ENCODE measurements at regions not wholly inside any gene's neighbourhood (a gene's known extent, or its start where the extent isn't known, plus 50 kb on each side); places are given as distances from the start of the nearest gene placed in this dataset.

GRCh38 chr2:102081243-102081522 is 61.4 kb upstream of the IL1R1 start:
- TF ChIP-seq EP300 (IDR thresholded peaks at IDR 0.05) (no peak), POLR2A (IDR thresholded peaks at IDR 0.05) (no peak)
- TF ChIP-seq, protein P1, sequence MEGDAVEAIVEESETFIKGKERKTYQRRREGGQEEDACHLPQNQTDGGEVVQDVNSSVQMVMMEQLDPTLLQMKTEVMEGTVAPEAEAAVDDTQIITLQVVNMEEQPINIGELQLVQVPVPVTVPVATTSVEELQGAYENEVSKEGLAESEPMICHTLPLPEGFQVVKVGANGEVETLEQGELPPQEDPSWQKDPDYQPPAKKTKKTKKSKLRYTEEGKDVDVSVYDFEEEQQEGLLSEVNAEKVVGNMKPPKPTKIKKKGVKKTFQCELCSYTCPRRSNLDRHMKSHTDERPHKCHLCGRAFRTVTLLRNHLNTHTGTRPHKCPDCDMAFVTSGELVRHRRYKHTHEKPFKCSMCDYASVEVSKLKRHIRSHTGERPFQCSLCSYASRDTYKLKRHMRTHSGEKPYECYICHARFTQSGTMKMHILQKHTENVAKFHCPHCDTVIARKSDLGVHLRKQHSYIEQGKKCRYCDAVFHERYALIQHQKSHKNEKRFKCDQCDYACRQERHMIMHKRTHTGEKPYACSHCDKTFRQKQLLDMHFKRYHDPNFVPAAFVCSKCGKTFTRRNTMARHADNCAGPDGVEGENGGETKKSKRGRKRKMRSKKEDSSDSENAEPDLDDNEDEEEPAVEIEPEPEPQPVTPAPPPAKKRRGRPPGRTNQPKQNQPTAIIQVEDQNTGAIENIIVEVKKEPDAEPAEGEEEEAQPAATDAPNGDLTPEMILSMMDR (IDR thresholded peaks at IDR 0.05), result no peak
